ENCODE measurements at regions not wholly inside any gene's neighbourhood (a gene's known extent, or its start where the extent isn't known, plus 50 kb on each side); places are given as distances from the start of the nearest gene placed in this dataset.

DNA sequence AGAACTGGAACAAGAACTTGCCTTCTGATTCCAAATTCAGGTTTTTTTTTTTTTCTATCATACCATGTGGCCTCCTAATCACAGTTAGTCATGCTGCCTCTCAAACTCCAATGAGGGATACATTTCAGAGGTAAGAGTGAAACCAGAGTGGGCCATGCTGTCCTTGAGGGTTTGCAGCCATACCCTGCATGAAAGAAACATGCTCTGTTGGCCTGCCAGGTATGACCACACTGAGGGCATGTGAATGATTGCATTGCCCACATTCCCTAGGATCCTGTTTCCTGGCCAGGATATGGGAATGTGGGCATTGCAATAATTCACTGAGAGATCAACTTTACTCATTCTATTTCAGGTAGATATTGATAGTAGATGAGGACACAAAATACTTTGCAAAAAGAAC, 56.4 kb upstream of the DDIT4L start:
- TF ChIP-seq HDAC2 (IDR thresholded peaks at IDR 0.05), result no peak
- TF ChIP-seq RAD21 (conservative IDR thresholded peaks at IDR 0.05 in 1 of 2, IDR thresholded peaks at IDR 0.05 in 1 of 2), result no peak
- TF ChIP-seq EP300 (IDR thresholded peaks at IDR 0.05), result no peak
- no peak for TF ChIP-seq CTCF (IDR thresholded peaks at IDR 0.05)
- no peak for TF ChIP-seq CHD4 (IDR thresholded peaks at IDR 0.05; ENCODE audit: borderline replicate concordance)
- no peak for TF ChIP-seq NR3C1 (IDR thresholded peaks at IDR 0.05)
- TF ChIP-seq MAFK (IDR thresholded peaks at IDR 0.05; ENCODE audit: partially characterized antibody), result no peak
- no peak for TF ChIP-seq JUNB (IDR thresholded peaks at IDR 0.05)
- TF ChIP-seq BHLHE40 (IDR thresholded peaks at IDR 0.05; ENCODE audit: low read depth, low read length), result no peak
- TF ChIP-seq POLR2A (IDR thresholded peaks at IDR 0.05; ENCODE audit: low read length), result no peak
- no peak for TF ChIP-seq SMC3 (IDR thresholded peaks at IDR 0.05)
- TF ChIP-seq CBX8 (IDR thresholded peaks at IDR 0.05), result no peak

All from A549 (cell line).